Glomerular visceral epithelial cell (primary cell): ENCODE measurements at regions not wholly inside any gene's neighbourhood (a gene's known extent, or its start where the extent isn't known, plus 50 kb on each side); places are given as distances from the start of the nearest gene placed in this dataset.

ENCODE experiments used
- DNase-seq: peaks from one replicate; pipeline ENCODE4 v3.0.0-alpha.2; 2016; ENCODE audit errors: extremely low spot score

- DNase-seq = no peak
Observed at GRCh38 chr1:221430152-221430960, 311.5 kb downstream of the DUSP10 start.

- no peak for DNase-seq
Observed at GRCh38 chr1:221431068-221431651, 310.7 kb downstream of the DUSP10 start.

- DNase-seq = no peak
Observed at GRCh38 chr1:221431961-221432360, 309.9 kb downstream of the DUSP10 start.

- peak; percentile 54 for DNase-seq
Observed at GRCh38 chr1:221435504-221435904, 306.4 kb downstream of the DUSP10 start.

GRCh38 chr1:221437171-221437570 is 304.7 kb downstream of the DUSP10 start:
- DNase-seq = no peak

- DNase-seq = peak; percentile 45
Observed at GRCh38 chr1:221437926-221438325, 304.0 kb downstream of the DUSP10 start.

- peak; percentile 96 for DNase-seq
Observed at GRCh38 chr1:221439008-221439746, 302.7 kb downstream of the DUSP10 start.

GRCh38 chr1:221439747-221440501 is 302.0 kb downstream of the DUSP10 start:
- DNase-seq = peak; percentile 98

- peak; percentile 72 for DNase-seq
Observed at GRCh38 chr1:221440658-221441057, 301.2 kb downstream of the DUSP10 start.

- DNase-seq = no peak
Observed at GRCh38 chr1:221442056-221442455, 299.8 kb downstream of the DUSP10 start.

GRCh38 chr1:221444346-221444745 is 297.5 kb downstream of the DUSP10 start:
- DNase-seq = no peak

- DNase-seq = no peak
Observed at GRCh38 chr1:221448585-221449175, 293.2 kb downstream of the DUSP10 start.

GRCh38 chr1:221449194-221449593 is 292.7 kb downstream of the DUSP10 start:
- DNase-seq = no peak

GRCh38 chr1:221449801-221450470 is 292.0 kb downstream of the DUSP10 start:
- DNase-seq = peak; percentile 28

- DNase-seq = no peak
Observed at GRCh38 chr1:221451741-221452140, 290.1 kb downstream of the DUSP10 start.

- DNase-seq = no peak
Observed at GRCh38 chr1:221454096-221454495, 287.8 kb downstream of the DUSP10 start.

- no peak for DNase-seq
Observed at GRCh38 chr1:221456918-221457317, 285.0 kb downstream of the DUSP10 start.

GRCh38 chr1:221457685-221458446 is 284.0 kb downstream of the DUSP10 start:
- no peak for DNase-seq

GRCh38 chr1:221458447-221459156 is 283.3 kb downstream of the DUSP10 start:
- DNase-seq = no peak

GRCh38 chr1:221459558-221459957 is 282.3 kb downstream of the DUSP10 start:
- DNase-seq = no peak
